ENCODE measurements at regions not wholly inside any gene's neighbourhood (a gene's known extent, or its start where the extent isn't known, plus 50 kb on each side); places are given as distances from the start of the nearest gene placed in this dataset.

GRCh38 chr10:3347413-3348182 is 175.0 kb upstream of the PITRM1 start:
- DNase-seq = no peak

GRCh38 chr10:3346851-3347250 is 174.3 kb upstream of the PITRM1 start:
- Histone ChIP-seq H3K4me1 (no peaks in the 10 kb centered on the region), H3K9me3 (no peaks in the 10 kb centered on the region), H3K27me3 (no peaks in the 10 kb centered on the region), H3K36me3 (no peaks in the 10 kb centered on the region), H3K27ac (no peak overlapping the region), H3K4me3 (no peak overlapping the region)
- DNase-seq = no peak
- no peak for ATAC-seq
- intact Hi-C loops (cut with DNase I) = no loop called here
- TF ChIP-seq CTCF (IDR thresholded peaks at IDR 0.05) = no peak

More at GRCh38 chr10:3347413-3348182, 175.0 kb upstream of the PITRM1 start:
- Histone ChIP-seq H3K27ac (no peak overlapping the region), H3K27me3 (no peaks in the 10 kb centered on the region), H3K9me3 (no peaks in the 10 kb centered on the region), H3K4me1 (no peaks in the 10 kb centered on the region), H3K36me3 (no peaks in the 10 kb centered on the region), H3K4me3 (no peak overlapping the region)
- no peak for TF ChIP-seq CTCF (IDR thresholded peaks at IDR 0.05)
- no peak for ATAC-seq
- intact Hi-C loops (cut with DNase I) = no loop called here

GRCh38 chr10:3342771-3343170 is 170.2 kb upstream of the PITRM1 start:
- Histone ChIP-seq H3K36me3 (no peaks in the 10 kb centered on the region), H3K4me3 (no peak overlapping the region), H3K9me3 (no peaks in the 10 kb centered on the region), H3K27ac (no peak overlapping the region), H3K4me1 (no peaks in the 10 kb centered on the region), H3K27me3 (no peaks in the 10 kb centered on the region)
- intact Hi-C loops (cut with DNase I) = no loop called here
- DNase-seq (no peak), ATAC-seq (no peak)
- no peak for TF ChIP-seq CTCF (IDR thresholded peaks at IDR 0.05)

GRCh38 chr10:3340127-3340730 is 167.6 kb upstream of the PITRM1 start:
- TF ChIP-seq CTCF (IDR thresholded peaks at IDR 0.05) = no peak
- no peak for ATAC-seq
- DNase-seq = no peak
- Histone ChIP-seq H3K4me3 (no peak overlapping the region), H3K36me3 (no peaks in the 10 kb centered on the region), H3K9me3 (no peaks in the 10 kb centered on the region), H3K27me3 (no peaks in the 10 kb centered on the region), H3K27ac (no peak overlapping the region), H3K4me1 (no peaks in the 10 kb centered on the region)
- intact Hi-C loops (cut with DNase I) = no loop called here

GRCh38 chr10:3339531-3339950 is 167.0 kb upstream of the PITRM1 start:
- Histone ChIP-seq H3K4me1 (no peaks in the 10 kb centered on the region), H3K36me3 (no peaks in the 10 kb centered on the region), H3K9me3 (no peaks in the 10 kb centered on the region), H3K4me3 (no peak overlapping the region), H3K27me3 (no peaks in the 10 kb centered on the region), H3K27ac (no peak overlapping the region)
- intact Hi-C loops (cut with DNase I) = no loop called here
- no peak for DNase-seq
- ATAC-seq = no peak
- no peak for TF ChIP-seq CTCF (IDR thresholded peaks at IDR 0.05)
